ENCODE measurements at regions not wholly inside any gene's neighbourhood (a gene's known extent, or its start where the extent isn't known, plus 50 kb on each side); places are given as distances from the start of the nearest gene placed in this dataset.
"Not testable (repeated sequence)": the region's sequence is repeated elsewhere in the genome, so short reads cannot be mapped to it uniquely, and the experiment has no call there.

- Mint-ChIP-seq H3K9me3 (ENCODE audit: unreplicated experiment) (peaks cover 5% of the 10 kb centered on the region), H3K4me3 (ENCODE audit: unreplicated experiment) (no peak overlapping the region), H3K4me1 (ENCODE audit: low read depth, unreplicated experiment) (peaks cover 17% of the 10 kb centered on the region), H3K27me3 (ENCODE audit: unreplicated experiment) (peaks cover 2% of the 10 kb centered on the region), H3K36me3 (ENCODE audit: unreplicated experiment) (peaks cover 13% of the 10 kb centered on the region), H3K27ac (ENCODE audit: unreplicated experiment) (no peak overlapping the region)
- no peak for TF ChIP-seq CTCF (IDR thresholded peaks at IDR 0.05; ENCODE audit: partially characterized antibody, unreplicated experiment)
- peak; percentile 15 for DNase-seq
These were observed 112.8 kb upstream of the PELI2 start for GRCh38 chr14:56005191-56006053.

GRCh38 chr14:56007491-56007890, 110.7 kb upstream of the PELI2 start:
- Mint-ChIP-seq H3K4me1 (ENCODE audit: low read depth, unreplicated experiment) (peaks cover 17% of the 10 kb centered on the region), H3K36me3 (ENCODE audit: unreplicated experiment) (peaks cover 13% of the 10 kb centered on the region)
- H3K27me3 Mint-ChIP-seq (ENCODE audit: unreplicated experiment); H3K27ac Mint-ChIP-seq (ENCODE audit: unreplicated experiment); H3K4me3 Mint-ChIP-seq (ENCODE audit: unreplicated experiment); H3K9me3 Mint-ChIP-seq (ENCODE audit: unreplicated experiment); DNase-seq: not testable (repeated sequence)

GRCh38 chr14:56008150-56008549, 110.1 kb upstream of the PELI2 start:
- DNase-seq = no peak
- Mint-ChIP-seq H3K36me3 (ENCODE audit: unreplicated experiment) (peaks cover 13% of the 10 kb centered on the region), H3K4me3 (ENCODE audit: unreplicated experiment) (no peak overlapping the region), H3K4me1 (ENCODE audit: low read depth, unreplicated experiment) (peaks cover 17% of the 10 kb centered on the region), H3K27me3 (ENCODE audit: unreplicated experiment) (no peaks in the 10 kb centered on the region), H3K27ac (ENCODE audit: unreplicated experiment) (no peak overlapping the region), H3K9me3 (ENCODE audit: unreplicated experiment) (peaks cover 3% of the 10 kb centered on the region)
- TF ChIP-seq CTCF (IDR thresholded peaks at IDR 0.05; ENCODE audit: partially characterized antibody, unreplicated experiment) = no peak

GRCh38 chr14:56008661-56009060, 109.5 kb upstream of the PELI2 start:
- H3K9me3 Mint-ChIP-seq (ENCODE audit: unreplicated experiment); H3K27ac Mint-ChIP-seq (ENCODE audit: unreplicated experiment); H3K27me3 Mint-ChIP-seq (ENCODE audit: unreplicated experiment); DNase-seq; H3K4me3 Mint-ChIP-seq (ENCODE audit: unreplicated experiment): not testable (repeated sequence)
- H3K36me3 Mint-ChIP-seq (ENCODE audit: unreplicated experiment) = peaks cover 13% of the 10 kb centered on the region
- peaks cover 15% of the 10 kb centered on the region for H3K4me1 Mint-ChIP-seq (ENCODE audit: low read depth, unreplicated experiment)

- Mint-ChIP-seq H3K4me1 (ENCODE audit: low read depth, unreplicated experiment) (peaks cover 2% of the 10 kb centered on the region), H3K36me3 (ENCODE audit: unreplicated experiment) (no peaks in the 10 kb centered on the region), H3K9me3 (ENCODE audit: unreplicated experiment) (peaks cover 7% of the 10 kb centered on the region), H3K4me3 (ENCODE audit: unreplicated experiment) (no peak overlapping the region), H3K27me3 (ENCODE audit: unreplicated experiment) (peaks cover 2% of the 10 kb centered on the region), H3K27ac (ENCODE audit: unreplicated experiment) (no peak overlapping the region)
- no peak for DNase-seq
- TF ChIP-seq CTCF (IDR thresholded peaks at IDR 0.05; ENCODE audit: partially characterized antibody, unreplicated experiment) = no peak
These were observed 94.5 kb upstream of the PELI2 start for GRCh38 chr14:56023661-56024081.

- no peak overlapping the region for H3K4me3 Mint-ChIP-seq (ENCODE audit: unreplicated experiment)
- DNase-seq = no peak
- no peak for TF ChIP-seq CTCF (IDR thresholded peaks at IDR 0.05; ENCODE audit: partially characterized antibody, unreplicated experiment)
- no peaks in the 10 kb centered on the region for H3K36me3 Mint-ChIP-seq (ENCODE audit: unreplicated experiment)
- no peak overlapping the region for H3K27ac Mint-ChIP-seq (ENCODE audit: unreplicated experiment)
- peaks cover 2% of the 10 kb centered on the region for H3K4me1 Mint-ChIP-seq (ENCODE audit: low read depth, unreplicated experiment)
- H3K27me3 Mint-ChIP-seq (ENCODE audit: unreplicated experiment) = no peaks in the 10 kb centered on the region
- peaks cover 4% of the 10 kb centered on the region for H3K9me3 Mint-ChIP-seq (ENCODE audit: unreplicated experiment)
These were observed 93.0 kb upstream of the PELI2 start for GRCh38 chr14:56025191-56025590.

Data from glutamatergic neuron (in vitro differentiated cells).